ENCODE measurements at regions not wholly inside any gene's neighbourhood (a gene's known extent, or its start where the extent isn't known, plus 50 kb on each side); places are given as distances from the start of the nearest gene placed in this dataset.
"Not testable (repeated sequence)": the region's sequence is repeated elsewhere in the genome, so short reads cannot be mapped to it uniquely, and the experiment has no call there.

- BruUV-seq (replicated peaks): no TSS peak
- Histone ChIP-seq H3K4me1 (ENCODE audit: control insufficient read depth, insufficient read depth, low read length) (no peaks in the 10 kb centered on the region), H2AFZ (ENCODE audit: control insufficient read depth, low read depth, low read length) (no peak overlapping the region), H3K9me3 (replicated peaks; ENCODE audit: control insufficient read depth, insufficient read depth, low read length) (no peaks in the 10 kb centered on the region), H3K36me3 (ENCODE audit: control insufficient read depth in 2 of 2, insufficient read depth in 2 of 2, low read length in 1 of 2) (no peaks in the 10 kb centered on the region), H3K4me3 (no peak overlapping the region), H3K27me3 (replicated peaks in 1 of 2; ENCODE audit: control insufficient read depth in 2 of 2, insufficient read depth in 2 of 2, low read length in 1 of 2) (no peaks in the 10 kb centered on the region), H4K20me1 (ENCODE audit: control insufficient read depth, insufficient read depth) (no peaks in the 10 kb centered on the region), H3K27ac (ENCODE audit: control insufficient read depth, insufficient read depth) (no peak overlapping the region), H3K9ac (ENCODE audit: control insufficient read depth, insufficient read depth, low read length) (no peak overlapping the region), H3K4me2 (ENCODE audit: control insufficient read depth, insufficient read depth) (no peak overlapping the region), H3K79me2 (ENCODE audit: control insufficient read depth, insufficient read depth, low read length) (no peaks in the 10 kb centered on the region)
- RAD21 ChIA-PET (ENCODE audit: unreplicated experiment): no interaction called here
- TF ChIP-seq RAD51 (IDR thresholded peaks at IDR 0.05): no peak
- TF ChIP-seq ZNF217 (IDR thresholded peaks at IDR 0.05): no peak
- no peak for TF ChIP-seq SMAD5 (IDR thresholded peaks at IDR 0.05; ENCODE audit: low read depth)
- no peak for TF ChIP-seq ZZZ3 (IDR thresholded peaks at IDR 0.05; ENCODE audit: control insufficient read depth, insufficient read length, low read depth)
- TF ChIP-seq ZSCAN29 (IDR thresholded peaks at IDR 0.05): no peak
- TF ChIP-seq KDM1A (IDR thresholded peaks at IDR 0.05; ENCODE audit: borderline replicate concordance): no peak
- no peak for TF ChIP-seq MXI1 (IDR thresholded peaks at IDR 0.05; ENCODE audit: low read depth, low read length)
- TF ChIP-seq MYC (IDR thresholded peaks at IDR 0.05; ENCODE audit: insufficient read depth, insufficient read length, insufficient replicate concordance, low read length, severe bottlenecking): no peak
- no peak for ATAC-seq
- POLR2A ChIA-PET: no interaction called here
- intact Hi-C loops (cut with micrococcal nuclease; ENCODE audit: unreplicated experiment) (no loop called here), in situ Hi-C loops (cut with MboI) (no loop called here)
- SMC1A ChIA-PET (ENCODE audit: uncharacterized antibody, unreplicated experiment): no interaction called here
- 22% methylated on average over 2 of the region's 2 CpGs for WGBS (ENCODE audit: insufficient coverage, insufficient replicate concordance, low lambda C conversion rate, missing lambda C conversion rate)
- no peak for DNase-seq (ENCODE audit: low read depth, low spot score)
- FAIRE-seq: no peak
- CTCF ChIA-PET: no interaction called here
Measured at GRCh38 chr3:162632672-162633071, 1136.1 kb downstream of the OTOL1 start.

GRCh38 chr3:162640208-162640607, 1143.6 kb downstream of the OTOL1 start:
- RAD21 ChIA-PET (ENCODE audit: unreplicated experiment); CTCF ChIA-PET; H3K9me3 ChIP-seq (replicated peaks; ENCODE audit: control insufficient read depth, insufficient read depth, low read length); POLR2A ChIA-PET; H4K20me1 ChIP-seq (ENCODE audit: control insufficient read depth, insufficient read depth); H3K27ac ChIP-seq (ENCODE audit: control insufficient read depth, insufficient read depth); DNase-seq (ENCODE audit: low read depth, low spot score); H3K9ac ChIP-seq (ENCODE audit: control insufficient read depth, insufficient read depth, low read length); H2AFZ ChIP-seq (ENCODE audit: control insufficient read depth, low read depth, low read length); BruUV-seq (replicated peaks); H3K4me3 ChIP-seq; SMC1A ChIA-PET (ENCODE audit: uncharacterized antibody, unreplicated experiment); H3K36me3 ChIP-seq (ENCODE audit: control insufficient read depth in 2 of 2, insufficient read depth in 2 of 2, low read length in 1 of 2); FAIRE-seq; H3K4me1 ChIP-seq (ENCODE audit: control insufficient read depth, insufficient read depth, low read length); H3K4me2 ChIP-seq (ENCODE audit: control insufficient read depth, insufficient read depth); H3K27me3 ChIP-seq (replicated peaks in 1 of 2; ENCODE audit: control insufficient read depth in 2 of 2, insufficient read depth in 2 of 2, low read length in 1 of 2); H3K79me2 ChIP-seq (ENCODE audit: control insufficient read depth, insufficient read depth, low read length); ATAC-seq; intact Hi-C loops (cut with micrococcal nuclease; ENCODE audit: unreplicated experiment); in situ Hi-C loops (cut with MboI): not testable (repeated sequence)
- WGBS (ENCODE audit: insufficient coverage, insufficient replicate concordance, low lambda C conversion rate, missing lambda C conversion rate): 52% methylated on average over 10 of the region's 13 CpGs
